Activated CD8-positive, alpha-beta memory T cell treated with anti-CD3 and anti-CD28 coated beads, Interleukin-2, amount 50 U/mL, for 48 hours (primary cell): ENCODE measurements at regions not wholly inside any gene's neighbourhood (a gene's known extent, or its start where the extent isn't known, plus 50 kb on each side); places are given as distances from the start of the nearest gene placed in this dataset.

Experiments used
- DNase-seq: peaks from one replicate; pipeline ENCODE4 v3.0.0-alpha.2; 2020

GRCh38 chr19:5235458-5236219 is 105.0 kb downstream of the PTPRS start:
- DNase-seq = no peak

- no peak for DNase-seq
Observed at GRCh38 chr19:5234412-5234811, 106.2 kb downstream of the PTPRS start.

- DNase-seq = no peak
Observed at GRCh38 chr19:5232798-5233505, 107.7 kb downstream of the PTPRS start.

GRCh38 chr19:5231857-5232678 is 108.5 kb downstream of the PTPRS start:
- no peak for DNase-seq

- DNase-seq = no peak
Observed at GRCh38 chr19:5230730-5231555, 109.7 kb downstream of the PTPRS start.

- DNase-seq = no peak
Observed at GRCh38 chr19:5229778-5230335, 110.8 kb downstream of the PTPRS start.

- no peak for DNase-seq
Observed at GRCh38 chr19:5228932-5229777, 111.5 kb downstream of the PTPRS start.

GRCh38 chr19:5228490-5228889 is 112.1 kb downstream of the PTPRS start:
- no peak for DNase-seq

GRCh38 chr19:5225486-5226345 is 114.9 kb downstream of the PTPRS start:
- DNase-seq = peak; percentile 61

- no peak for DNase-seq
Observed at GRCh38 chr19:5224480-5224879, 116.1 kb downstream of the PTPRS start.

- no peak for DNase-seq
Observed at GRCh38 chr19:5222821-5223321, 117.7 kb downstream of the PTPRS start.

GRCh38 chr19:5222178-5222577 is 118.4 kb downstream of the PTPRS start:
- no peak for DNase-seq

- DNase-seq = no peak
Observed at GRCh38 chr19:5220866-5221265, 119.7 kb downstream of the PTPRS start.

- DNase-seq = no peak
Observed at GRCh38 chr19:5220361-5220760, 120.3 kb downstream of the PTPRS start.

- no peak for DNase-seq
Observed at GRCh38 chr19:5219551-5220304, 120.9 kb downstream of the PTPRS start.

GRCh38 chr19:5218963-5219530 is 121.6 kb downstream of the PTPRS start:
- no peak for DNase-seq

- DNase-seq = no peak
Observed at GRCh38 chr19:5218255-5218855, 122.3 kb downstream of the PTPRS start.

GRCh38 chr19:5217171-5217570 is 123.4 kb downstream of the PTPRS start:
- DNase-seq = no peak
